K562 (cell line): ENCODE measurements at regions not wholly inside any gene's neighbourhood (a gene's known extent, or its start where the extent isn't known, plus 50 kb on each side); places are given as distances from the start of the nearest gene placed in this dataset.

ENCODE experiments used
- ATAC-seq: fragments of 200-7000 bp; cut with Tn5 transposase; 3 replicates; pipeline ENCODE4 v1.9.1; 2020; ENCODE audit warnings: moderate library complexity
- BruUV-seq: library from RNA; stranded (reverse); fragments of 400-500 nt; replicated peaks from 2 replicates; lab custom pipeline; 2021; lab: Mats Ljungman, UMichigan
- CTCF ChIA-PET: fragments of 300-600 bp; formaldehyde crosslinking; extraction: SDS; loops from one replicate; lab custom pipeline; 2021; ENCODE audit warnings: low intra/inter-chr PET ratio; lab: Yijun Ruan, JAX
- POLR2A ChIA-PET: fragments of 300-600, 350-650 bp; sonication (Branson Sonifier 250); formaldehyde crosslinking; extraction: SDS; loops from one replicate; lab custom pipeline; 2021; ENCODE audit warnings: antibody characterized with exemption, inconsistent platforms; lab: Yijun Ruan, JAX
- DNase-seq, 4 experiments: peaks; one replicate each; pipeline versions ENCODE4 v3.0.0 to v3.0.0-alpha.2; 2011 to 2018; ENCODE audit warnings: low spot score in 3 of 4, mixed read lengths in 3 of 4; ENCODE audit errors: extremely low read depth in 1 of 4
- FAIRE-seq: peaks from 2 replicates; lab custom pipeline; 2011; peaks lifted over from hg19 to GRCh38; lab: Jason Lieb, UNC
- H2AFZ ChIP-seq: 2 replicates; pipeline ENCODE4 v1.6.0; 2011; ENCODE audit warnings: low read depth, low read length, control low read depth, inconsistent platforms
- H3K27ac ChIP-seq: fragments of 200-600 bp; 3 replicates; pipeline ENCODE4 v1.8.0; 2011; ENCODE audit warnings: low read depth, mild to moderate bottlenecking, control low read depth, inconsistent platforms, low read length, moderate library complexity, mixed read lengths; ENCODE audit errors: extremely low read depth
- H3K27me3 ChIP-seq, 2 experiments: fragments of 300-600 bp in 1 of 2; 2 replicates in 1 of 2; 3 replicates in 1 of 2; pipeline versions ENCODE4 v1.6.0 to v1.8.0; 2011; ENCODE audit warnings: inconsistent platforms in 2 of 2, low read length in 2 of 2, mild to moderate bottlenecking in 1 of 2, mixed read lengths in 1 of 2, moderate library complexity in 1 of 2; ENCODE audit not compliant: control insufficient read depth in 2 of 2, insufficient read depth in 2 of 2
- H3K36me3 ChIP-seq: fragments of 300-600 bp; 3 replicates; pipeline ENCODE4 v1.8.0; 2011; ENCODE audit warnings: mild to moderate bottlenecking, low read length, inconsistent platforms; ENCODE audit not compliant: control insufficient read depth, insufficient read depth
- H3K4me1 ChIP-seq, 2 experiments: fragments of 200-600 bp in 1 of 2; replicated peaks in 1 of 2; 2 replicates in 1 of 2; 3 replicates in 1 of 2; pipeline versions ENCODE4 v1.5.1 to v1.8.0; 2011; ENCODE audit warnings: inconsistent platforms in 2 of 2, low read length in 2 of 2, mild to moderate bottlenecking in 1 of 2, mixed read lengths in 1 of 2, moderate library complexity in 1 of 2; ENCODE audit not compliant: control insufficient read depth in 2 of 2, insufficient read depth in 2 of 2
- H3K4me2 ChIP-seq: 2 replicates; pipeline ENCODE4 v1.6.1; 2011; ENCODE audit warnings: low read length, control low read depth, inconsistent platforms, mixed read lengths; ENCODE audit not compliant: insufficient read depth
- H3K4me3 ChIP-seq: fragments of 200-600 bp; sonication (generic), shearing (Covaris generic); 2 replicates; pipeline ENCODE4 v1.5.1; 2016; ENCODE audit warnings: control low read depth, inconsistent platforms
- H3K79me2 ChIP-seq: fragments of 200-600 bp; 3 replicates; pipeline ENCODE4 v1.8.0; 2011; ENCODE audit warnings: low read length, inconsistent platforms; ENCODE audit not compliant: control insufficient read depth, insufficient read depth
- H3K9ac ChIP-seq, 2 experiments: 2 replicates each; pipeline versions ENCODE4 v1.6.0 to v1.6.1; 2011; ENCODE audit warnings: low read depth in 2 of 2, low read length in 2 of 2, control low read depth in 1 of 2, inconsistent platforms in 1 of 2, mild to moderate bottlenecking in 1 of 2, mixed read lengths in 1 of 2; ENCODE audit not compliant: insufficient read depth in 1 of 2
- H3K9me1 ChIP-seq: one replicate; pipeline ENCODE4 v1.6.0; 2011; ENCODE audit warnings: inconsistent platforms, mild to moderate bottlenecking, low read length, moderate library complexity; ENCODE audit not compliant: control insufficient read depth, insufficient read depth
- H3K9me3 ChIP-seq: replicated peaks from 2 replicates; pipeline ENCODE4 v1.5.1; 2011; ENCODE audit warnings: low read depth, low read length, inconsistent platforms; ENCODE audit not compliant: control insufficient read depth, insufficient read depth
- H4K20me1 ChIP-seq: replicated peaks from 2 replicates; pipeline ENCODE4 v1.6.1; 2011; ENCODE audit warnings: low read length, inconsistent platforms, mixed read lengths; ENCODE audit not compliant: control insufficient read depth, insufficient read depth
- ATF6 ChIP-seq: sonication (generic); formaldehyde crosslinking; IDR thresholded peaks from 2 replicates; pipeline ENCODE4 v1.4.0; 2020; ENCODE audit warnings: mild to moderate bottlenecking, missing genetic modification reagents
- E2F6 ChIP-seq, 2 experiments: IDR thresholded peaks; 2 replicates each; pipeline ENCODE4 v1.6.1; 2011; ENCODE audit warnings: borderline replicate concordance in 1 of 2, control low read depth in 1 of 2, low read depth in 1 of 2, low read length in 1 of 2, mild to moderate bottlenecking in 1 of 2, mixed read lengths in 1 of 2, moderate library complexity in 1 of 2; ENCODE audit not compliant: insufficient read depth in 1 of 2, insufficient read length in 1 of 2, poor library complexity in 1 of 2, severe bottlenecking in 1 of 2; ENCODE audit errors: extremely low read depth in 1 of 2
- HMGXB4 ChIP-seq: sonication (generic); formaldehyde crosslinking; IDR thresholded peaks from 2 replicates; pipeline ENCODE4 v1.8.1; 2023; ENCODE audit warnings: mild to moderate bottlenecking, missing genetic modification reagents
- HNRNPH1 ChIP-seq: fragments of 200-400 bp; formaldehyde crosslinking; optimal IDR thresholded peaks from 2 replicates; pipeline ENCODE3; 2017; ENCODE audit warnings: low read depth, mild to moderate bottlenecking, low read length, moderate library complexity
- ILF3 ChIP-seq: fragments of 450-650 bp; IDR thresholded peaks from 2 replicates; pipeline ENCODE4 v1.6.1; 2018; ENCODE audit warnings: antibody characterized with exemption, mild to moderate bottlenecking, moderate library complexity, borderline replicate concordance
- NONO ChIP-seq, 2 experiments: fragments of 200-400 bp in 1 of 2; fragments of 450-650 bp in 1 of 2; formaldehyde crosslinking in 1 of 2; IDR thresholded peaks; 2 replicates each; pipeline ENCODE4 v1.6.1; 2017; ENCODE audit warnings: low read depth in 2 of 2, mild to moderate bottlenecking in 2 of 2, moderate library complexity in 2 of 2, low read length in 1 of 2
- ZFP30 ChIP-seq: fragments of 250-450 bp; sonication (Bioruptor Pico); IDR thresholded peaks from 2 replicates; pipeline ENCODE4 v1.8.0; 2022; ENCODE audit warnings: moderate library complexity, mild to moderate bottlenecking, inconsistent platforms, borderline replicate concordance
- ZNF57 ChIP-seq: fragments of 450-650 bp; formaldehyde crosslinking; IDR thresholded peaks from 2 replicates; pipeline ENCODE4 v1.4.0; 2020; ENCODE audit warnings: mild to moderate bottlenecking, moderate library complexity
- WGBS: fragments of 100-300 bp; shearing (Covaris generic); methylation state at CpG from one replicate; pipeline ENCODE4 v1.1.6; 2016; ENCODE audit warnings: low coverage, mixed read lengths; ENCODE audit not compliant: insufficient coverage; ENCODE audit errors: missing lambda C conversion rate; 5-methylcytosine and 5-hydroxymethylcytosine counted together
- in situ Hi-C: fragments of 300-500 bp; cut with MboI; formaldehyde crosslinking; loops from 4 replicates; pipeline ENCODE4 v1.15.0; 2018; ENCODE audit warnings: inconsistent platforms, mixed read lengths
- intact Hi-C: fragments of 100-400 bp; cut with micrococcal nuclease; formaldehyde crosslinking; loops from 2 replicates; pipeline ENCODE4 v1.14.2; 2022

GRCh38 chr4:33063241-33063640 lies 2343.1 kb downstream of the PCDH7 start:
- Histone ChIP-seq H3K4me3 (no peak overlapping the region), H3K4me1 (no peaks in the 10 kb centered on the region), H3K9ac (no peak overlapping the region), H3K36me3 (no peaks in the 10 kb centered on the region), H4K20me1 (no peaks in the 10 kb centered on the region), H3K79me2 (no peaks in the 10 kb centered on the region), H3K27ac (no peak overlapping the region), H3K27me3 (no peaks in the 10 kb centered on the region), H3K4me2 (no peak overlapping the region), H2AFZ (no peak overlapping the region), H3K9me1 (no peaks in the 10 kb centered on the region), H3K9me3 (no peaks in the 10 kb centered on the region)
- FAIRE-seq (no peak), ATAC-seq (no peak), DNase-seq (no peak)
- TF ChIP-seq ZFP30 (no peak), ZNF57 (CRISPR knock-in tag) (no peak), HNRNPH1 (no peak), NONO (IDR thresholded peaks at IDR 0.05; ENCODE audit: low read depth in 2 of 2, low read length in 1 of 2) (no peak), ILF3 (no peak), HMGXB4 (CRISPR knock-in tag) (no peak), ATF6 (CRISPR knock-in tag) (no peak), E2F6 (IDR thresholded peaks at IDR 0.05; ENCODE audit: borderline replicate concordance in 1 of 2, extremely low read depth in 1 of 2, insufficient read depth in 1 of 2, insufficient read length in 1 of 2, low read depth in 1 of 2, low read length in 1 of 2, poor library complexity in 1 of 2, severe bottlenecking in 1 of 2) (no peak)
- in situ Hi-C loops (no loop called here), intact Hi-C loops (no loop called here)
- no TSS peak for BruUV-seq
- POLR2A ChIA-PET, result no interaction called here
- CTCF ChIA-PET, result no interaction called here
- 0% methylated on average over 2 of the region's 2 CpGs for WGBS
